C4-2B (cell line): ENCODE measurements at regions not wholly inside any gene's neighbourhood (a gene's known extent, or its start where the extent isn't known, plus 50 kb on each side); places are given as distances from the start of the nearest gene placed in this dataset.

Experiments used
- ZFX ChIP-seq: fragments of 450-650 bp; IDR thresholded peaks from 2 replicates; pipeline ENCODE4 v1.6.1; 2017
- TF ChIP-seq, protein P1 (sequence below): fragments of 450-650 bp; conservative IDR thresholded peaks from 2 replicates; pipeline ENCODE4 v1.5.1; 2017; ENCODE audit warnings: mild to moderate bottlenecking

DNA sequence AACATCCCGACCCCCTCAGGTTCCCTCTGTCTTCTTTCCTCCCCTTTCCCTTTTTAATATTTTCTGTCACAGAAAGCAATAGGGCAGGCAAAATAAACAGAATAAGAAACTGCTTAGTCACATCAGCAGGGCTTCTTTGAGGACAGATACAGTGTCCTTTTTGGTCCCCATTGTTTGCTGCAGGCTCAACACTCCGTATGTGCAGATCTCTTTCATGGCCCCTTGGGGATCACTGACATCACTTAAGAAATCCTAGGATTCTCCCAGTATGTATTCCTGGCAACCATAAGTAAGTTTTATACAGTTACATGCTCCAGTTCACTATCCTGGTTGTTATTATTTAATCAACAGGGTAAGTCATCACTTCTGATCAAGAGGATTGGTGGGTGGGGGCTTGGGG is 448.0 kb downstream of the NKX6-1 start:
- TF ChIP-seq, protein P1, sequence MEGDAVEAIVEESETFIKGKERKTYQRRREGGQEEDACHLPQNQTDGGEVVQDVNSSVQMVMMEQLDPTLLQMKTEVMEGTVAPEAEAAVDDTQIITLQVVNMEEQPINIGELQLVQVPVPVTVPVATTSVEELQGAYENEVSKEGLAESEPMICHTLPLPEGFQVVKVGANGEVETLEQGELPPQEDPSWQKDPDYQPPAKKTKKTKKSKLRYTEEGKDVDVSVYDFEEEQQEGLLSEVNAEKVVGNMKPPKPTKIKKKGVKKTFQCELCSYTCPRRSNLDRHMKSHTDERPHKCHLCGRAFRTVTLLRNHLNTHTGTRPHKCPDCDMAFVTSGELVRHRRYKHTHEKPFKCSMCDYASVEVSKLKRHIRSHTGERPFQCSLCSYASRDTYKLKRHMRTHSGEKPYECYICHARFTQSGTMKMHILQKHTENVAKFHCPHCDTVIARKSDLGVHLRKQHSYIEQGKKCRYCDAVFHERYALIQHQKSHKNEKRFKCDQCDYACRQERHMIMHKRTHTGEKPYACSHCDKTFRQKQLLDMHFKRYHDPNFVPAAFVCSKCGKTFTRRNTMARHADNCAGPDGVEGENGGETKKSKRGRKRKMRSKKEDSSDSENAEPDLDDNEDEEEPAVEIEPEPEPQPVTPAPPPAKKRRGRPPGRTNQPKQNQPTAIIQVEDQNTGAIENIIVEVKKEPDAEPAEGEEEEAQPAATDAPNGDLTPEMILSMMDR: no peak
- TF ChIP-seq ZFX: no peak
